ENCODE measurements at regions not wholly inside any gene's neighbourhood (a gene's known extent, or its start where the extent isn't known, plus 50 kb on each side); places are given as distances from the start of the nearest gene placed in this dataset.

- TF ChIP-seq CTCF (IDR thresholded peaks at IDR 0.05) (peak in 6 of 7 experiments; percentile 38 to 61 (median 45)), POLR2A (IDR thresholded peaks at IDR 0.05) (no peak)
Measured at GRCh38 chr2:13056259-13056843, 339.6 kb downstream of the TRIB2 start.

All from body of pancreas (tissue), 4 donors.